Colonic mucosa (tissue), 4 donors: ENCODE measurements at regions not wholly inside any gene's neighbourhood (a gene's known extent, or its start where the extent isn't known, plus 50 kb on each side); places are given as distances from the start of the nearest gene placed in this dataset.

Experiments used
- DNase-seq: peaks from one replicate; pipeline ENCODE4 v3.0.0-alpha.2; 2020
- H3K27ac ChIP-seq: fragments of 200-600 bp; one replicate; pipeline ENCODE4 v1.8.0; 2021
- H3K27me3 ChIP-seq: fragments of 200-600 bp; one replicate; pipeline ENCODE4 v1.8.0; 2021
- H3K36me3 ChIP-seq: fragments of 200-600 bp; one replicate; pipeline ENCODE4 v1.8.0; 2021
- H3K4me1 ChIP-seq: fragments of 200-600 bp; one replicate; pipeline ENCODE4 v1.8.0; 2021; ENCODE audit warnings: mild to moderate bottlenecking
- H3K4me3 ChIP-seq: fragments of 200-600 bp; one replicate; pipeline ENCODE4 v1.8.0; 2021
- H3K9ac ChIP-seq, 2 donors: one replicate each; pipeline ENCODE4 v1.7.0; 2013; ENCODE audit warnings: control low read depth in 2 of 2, low read depth in 2 of 2, low read length in 2 of 2
- H3K9me3 ChIP-seq: fragments of 200-600 bp; one replicate; pipeline ENCODE4 v1.8.0; 2021
- intact Hi-C: fragments of 100-400 bp; cut with DNase I; formaldehyde crosslinking; loops from one replicate; pipeline ENCODE4 v1.14.1; 2022
- TF ChIP-seq, protein P1 (sequence below): fragments of 200-600 bp; IDR thresholded peaks from one replicate; pipeline ENCODE4 v1.8.0; 2022; ENCODE audit warnings: antibody characterized with exemption, mild to moderate bottlenecking
- donor health status: healthy.
- donor health status: DM: no; HTN: no; CAD: no.
- donor health status: DM: no; HTN: no; CAD: no.

DNA sequence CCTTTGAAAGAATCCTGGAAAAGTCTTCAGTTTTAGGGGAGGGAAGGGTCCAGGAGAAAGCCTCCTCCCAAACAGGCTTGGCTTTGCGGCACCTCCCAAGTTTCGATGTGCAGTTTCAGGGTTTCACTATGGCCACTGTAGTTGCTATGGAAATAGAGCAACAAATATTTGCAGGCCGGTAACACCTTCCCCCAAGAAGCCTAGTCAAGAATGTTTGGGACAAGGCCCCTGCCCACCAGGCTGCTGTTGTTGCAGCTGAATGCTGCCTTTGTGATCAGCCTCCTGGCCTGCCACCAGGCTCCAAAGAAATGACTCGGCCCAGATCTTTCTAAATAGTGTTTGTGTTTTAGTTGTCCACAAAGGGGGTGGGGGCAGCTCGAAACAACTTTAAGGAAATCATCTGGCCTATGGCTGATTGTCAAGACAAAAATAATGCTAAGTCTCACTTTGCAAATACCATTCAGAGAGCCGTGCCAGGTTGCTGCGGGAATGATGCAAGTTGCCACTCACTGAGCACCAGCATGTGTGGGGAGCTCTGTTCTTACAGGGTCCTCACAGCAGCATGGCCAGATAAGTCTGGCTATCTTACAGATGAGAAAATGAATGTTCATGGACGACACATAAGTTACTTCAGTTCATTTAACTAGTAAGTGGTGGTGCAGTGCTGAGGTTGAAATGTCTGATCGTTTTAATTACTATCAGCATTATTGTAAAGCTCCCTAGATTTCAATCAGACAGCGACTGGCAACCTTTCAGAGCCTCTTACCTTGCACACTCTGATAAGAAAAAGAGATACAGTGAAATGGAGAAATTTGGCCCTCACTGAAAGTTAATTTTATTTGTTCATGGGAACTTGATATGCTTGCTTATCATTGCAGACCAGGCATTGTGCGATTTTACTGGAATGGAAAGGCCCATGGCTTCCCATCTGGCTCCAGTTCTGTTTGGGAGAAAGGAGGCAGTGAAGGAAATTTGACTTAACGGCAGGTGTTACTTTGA lies 91.2 kb upstream of the JUN start:
- Histone ChIP-seq H3K27ac (peak overlapping the region; percentile 48), H3K27me3 (no peaks in the 10 kb centered on the region), H3K36me3 (no peaks in the 10 kb centered on the region), H3K4me1 (peaks cover 12% of the 10 kb centered on the region), H3K4me3 (no peak overlapping the region), H3K9ac (peak overlapping the region; percentile 26 to 36), H3K9me3 (no peaks in the 10 kb centered on the region)
- TF ChIP-seq, protein P1, sequence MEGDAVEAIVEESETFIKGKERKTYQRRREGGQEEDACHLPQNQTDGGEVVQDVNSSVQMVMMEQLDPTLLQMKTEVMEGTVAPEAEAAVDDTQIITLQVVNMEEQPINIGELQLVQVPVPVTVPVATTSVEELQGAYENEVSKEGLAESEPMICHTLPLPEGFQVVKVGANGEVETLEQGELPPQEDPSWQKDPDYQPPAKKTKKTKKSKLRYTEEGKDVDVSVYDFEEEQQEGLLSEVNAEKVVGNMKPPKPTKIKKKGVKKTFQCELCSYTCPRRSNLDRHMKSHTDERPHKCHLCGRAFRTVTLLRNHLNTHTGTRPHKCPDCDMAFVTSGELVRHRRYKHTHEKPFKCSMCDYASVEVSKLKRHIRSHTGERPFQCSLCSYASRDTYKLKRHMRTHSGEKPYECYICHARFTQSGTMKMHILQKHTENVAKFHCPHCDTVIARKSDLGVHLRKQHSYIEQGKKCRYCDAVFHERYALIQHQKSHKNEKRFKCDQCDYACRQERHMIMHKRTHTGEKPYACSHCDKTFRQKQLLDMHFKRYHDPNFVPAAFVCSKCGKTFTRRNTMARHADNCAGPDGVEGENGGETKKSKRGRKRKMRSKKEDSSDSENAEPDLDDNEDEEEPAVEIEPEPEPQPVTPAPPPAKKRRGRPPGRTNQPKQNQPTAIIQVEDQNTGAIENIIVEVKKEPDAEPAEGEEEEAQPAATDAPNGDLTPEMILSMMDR: no peak
- intact Hi-C loops: no loop called here
- DNase-seq: no peak

DNA sequence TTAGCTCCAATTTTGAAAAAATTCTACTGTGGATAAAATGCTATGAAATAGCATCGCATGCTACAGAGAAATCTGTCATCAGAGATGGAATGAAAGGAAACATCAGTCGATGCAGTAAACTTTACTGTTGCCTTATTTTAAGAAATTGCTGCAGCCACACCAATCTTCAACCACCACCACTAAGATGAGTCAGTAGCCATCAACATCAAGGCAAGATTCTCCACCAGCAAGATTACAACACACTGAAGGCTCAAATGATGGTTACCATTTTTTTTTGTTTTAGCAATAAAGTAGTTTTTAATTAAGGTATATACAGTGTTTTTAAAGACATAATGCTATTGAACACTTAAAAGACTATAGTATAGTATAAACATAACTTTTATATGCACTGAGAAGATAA lies 95.6 kb upstream of the JUN start:
- intact Hi-C loops: no loop called here
- Histone ChIP-seq H3K4me1 (peaks cover 5% of the 10 kb centered on the region), H3K9me3 (no peaks in the 10 kb centered on the region), H3K9ac (no peak overlapping the region), H3K27ac (no peak overlapping the region), H3K4me3 (no peak overlapping the region), H3K36me3 (no peaks in the 10 kb centered on the region), H3K27me3 (no peaks in the 10 kb centered on the region)
- TF ChIP-seq, protein P1: no peak
- no peak for DNase-seq

DNA sequence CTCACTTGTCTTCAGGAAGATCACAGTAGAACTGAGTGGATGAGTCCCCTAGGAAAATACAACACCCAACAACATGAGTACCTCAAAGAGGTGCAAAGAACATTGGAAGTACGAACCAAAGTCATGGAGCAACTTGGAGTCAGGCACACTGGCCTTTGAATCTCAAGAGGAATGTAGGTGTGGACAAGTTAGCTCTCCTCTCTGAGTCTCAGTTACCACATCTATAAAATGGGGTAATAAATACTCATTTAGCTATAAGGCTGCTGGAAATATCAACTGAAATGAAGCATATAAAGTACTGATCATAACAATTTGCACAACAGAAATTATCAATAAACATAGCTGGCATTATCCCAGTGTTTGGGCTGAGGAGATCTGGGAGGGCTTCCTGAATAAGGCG lies 96.7 kb upstream of the JUN start:
- Histone ChIP-seq H3K27ac (no peak overlapping the region), H3K27me3 (no peaks in the 10 kb centered on the region), H3K9me3 (no peaks in the 10 kb centered on the region), H3K36me3 (no peaks in the 10 kb centered on the region), H3K9ac (no peak overlapping the region), H3K4me1 (peaks cover 4% of the 10 kb centered on the region), H3K4me3 (no peak overlapping the region)
- no peak for DNase-seq
- intact Hi-C loops: no loop called here
- TF ChIP-seq, protein P1: no peak

DNA sequence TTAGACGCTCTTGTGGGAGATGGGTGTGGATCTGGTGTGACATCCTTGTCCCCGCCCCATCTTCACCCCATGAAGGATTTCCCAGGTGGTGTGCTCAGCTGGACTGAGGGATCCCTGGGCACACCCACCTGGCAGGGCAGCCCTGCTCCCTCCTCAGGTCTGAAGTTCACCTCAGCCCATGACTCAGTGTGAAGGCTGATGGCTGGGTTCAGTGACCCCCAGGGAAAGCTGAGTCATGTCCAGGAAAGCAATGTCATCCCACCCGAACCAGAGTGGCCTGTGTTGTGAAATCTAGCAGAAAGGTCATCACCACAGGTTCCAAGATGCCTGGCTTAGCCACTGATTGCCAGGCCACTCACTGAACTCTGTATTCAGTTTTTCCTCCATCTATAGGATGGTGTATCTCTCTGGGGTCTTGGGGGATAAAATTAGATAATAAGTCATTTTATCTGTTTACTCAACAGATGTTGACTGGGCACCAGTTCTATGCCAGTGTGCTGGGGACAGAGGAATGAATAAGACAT lies 97.7 kb upstream of the JUN start:
- Histone ChIP-seq H3K36me3 (no peaks in the 10 kb centered on the region), H3K27ac (no peak overlapping the region), H3K27me3 (no peaks in the 10 kb centered on the region), H3K9me3 (no peaks in the 10 kb centered on the region), H3K4me1 (peaks cover 4% of the 10 kb centered on the region), H3K4me3 (no peak overlapping the region), H3K9ac (no peak overlapping the region)
- intact Hi-C loops: no loop called here
- TF ChIP-seq, protein P1: no peak
- DNase-seq: peak; percentile 83

DNA sequence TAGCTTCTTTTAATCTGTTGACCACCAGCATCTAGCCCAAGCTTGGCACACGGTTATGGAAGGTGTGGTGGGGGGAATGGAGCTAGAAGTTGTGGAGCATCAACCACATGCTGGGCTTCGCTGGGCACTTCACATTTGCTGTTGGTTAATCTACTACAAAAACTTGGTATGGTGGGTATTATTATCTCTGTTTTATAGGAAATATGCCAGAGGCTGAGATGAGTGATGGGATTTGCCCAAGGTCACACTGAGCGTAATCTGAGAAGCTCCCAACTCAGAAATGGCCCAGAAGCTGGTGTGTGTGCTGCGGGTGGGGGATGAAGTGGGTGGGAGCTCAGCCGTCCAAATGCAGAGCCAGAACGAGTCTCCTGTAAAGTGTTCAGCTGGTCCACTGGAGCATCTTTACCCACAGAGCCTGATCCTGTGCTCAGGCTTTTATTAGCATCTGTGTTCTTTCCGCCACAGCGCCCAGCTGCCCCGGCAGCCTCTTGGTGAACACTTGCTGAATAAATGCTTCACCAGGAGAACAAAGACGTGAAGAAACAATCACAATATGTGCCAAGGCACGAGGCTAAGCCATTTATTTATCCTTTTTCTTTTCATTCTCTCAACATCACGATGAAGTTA lies 98.6 kb upstream of the JUN start:
- H3K27ac ChIP-seq: no peak overlapping the region

More for the DNA sequence above, 98.6 kb upstream of the JUN start:
- TF ChIP-seq, protein P1: no peak
- Histone ChIP-seq H3K9me3 (no peaks in the 10 kb centered on the region), H3K4me3 (no peak overlapping the region), H3K36me3 (no peaks in the 10 kb centered on the region), H3K27me3 (no peaks in the 10 kb centered on the region), H3K9ac (no peak overlapping the region), H3K4me1 (peaks cover 4% of the 10 kb centered on the region)
- intact Hi-C loops: no loop called here
- DNase-seq: no peak
